ENCODE measurements at regions not wholly inside any gene's neighbourhood (a gene's known extent, or its start where the extent isn't known, plus 50 kb on each side); places are given as distances from the start of the nearest gene placed in this dataset.

DNA sequence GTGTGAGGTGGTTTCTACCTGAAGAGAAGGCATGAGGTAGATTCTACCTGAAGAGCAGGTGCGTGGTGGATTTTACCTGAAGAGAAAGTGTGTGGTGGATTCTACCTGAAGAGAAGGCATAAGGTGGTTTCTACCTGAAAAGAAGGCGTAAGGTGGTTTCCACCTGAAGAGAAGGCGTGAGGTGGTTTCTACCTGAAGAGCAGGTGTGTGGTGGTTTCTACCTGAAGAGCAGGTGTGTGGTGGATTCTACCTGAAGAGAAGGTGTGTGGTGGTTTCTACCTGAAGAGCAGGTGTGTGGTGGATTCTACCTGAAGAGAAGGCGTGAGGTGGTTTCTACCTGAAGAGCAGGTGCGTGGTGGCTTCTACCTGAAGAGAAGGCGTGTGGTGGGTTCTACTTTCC, 192.8 kb downstream of the MED10 start:
- TF ChIP-seq EZH2 (IDR thresholded peaks at IDR 0.05; ENCODE audit: insufficient read depth, poor library complexity, severe bottlenecking) (no peak), EZH2phosphoT487 (IDR thresholded peaks at IDR 0.05; ENCODE audit: insufficient read depth, low read depth) (no peak)

Data from GM23248 (cell line).